Fibroblast of lung (primary cell): ENCODE measurements at regions not wholly inside any gene's neighbourhood (a gene's known extent, or its start where the extent isn't known, plus 50 kb on each side); places are given as distances from the start of the nearest gene placed in this dataset.

Source experiments
- EZH2 ChIP-seq: IDR thresholded peaks from 2 replicates; pipeline ENCODE4 v1.5.1; 2012; ENCODE audit warnings: low read length, control low read depth, mild to moderate bottlenecking; ENCODE audit errors: missing control alignments
- TF ChIP-seq, protein P1 (sequence below), 2 donors: IDR thresholded peaks in 1 of 2; conservative IDR thresholded peaks in 1 of 2; 1 replicate in 1 of 2; 2 replicates in 1 of 2; pipeline ENCODE4 v1.5.1; 2011 to 2012; ENCODE audit warnings: low read length in 2 of 2, control low read depth in 1 of 2, inconsistent platforms in 1 of 2, low read depth in 1 of 2, mild to moderate bottlenecking in 1 of 2

- TF ChIP-seq EZH2, result no peak
- TF ChIP-seq, protein P1, sequence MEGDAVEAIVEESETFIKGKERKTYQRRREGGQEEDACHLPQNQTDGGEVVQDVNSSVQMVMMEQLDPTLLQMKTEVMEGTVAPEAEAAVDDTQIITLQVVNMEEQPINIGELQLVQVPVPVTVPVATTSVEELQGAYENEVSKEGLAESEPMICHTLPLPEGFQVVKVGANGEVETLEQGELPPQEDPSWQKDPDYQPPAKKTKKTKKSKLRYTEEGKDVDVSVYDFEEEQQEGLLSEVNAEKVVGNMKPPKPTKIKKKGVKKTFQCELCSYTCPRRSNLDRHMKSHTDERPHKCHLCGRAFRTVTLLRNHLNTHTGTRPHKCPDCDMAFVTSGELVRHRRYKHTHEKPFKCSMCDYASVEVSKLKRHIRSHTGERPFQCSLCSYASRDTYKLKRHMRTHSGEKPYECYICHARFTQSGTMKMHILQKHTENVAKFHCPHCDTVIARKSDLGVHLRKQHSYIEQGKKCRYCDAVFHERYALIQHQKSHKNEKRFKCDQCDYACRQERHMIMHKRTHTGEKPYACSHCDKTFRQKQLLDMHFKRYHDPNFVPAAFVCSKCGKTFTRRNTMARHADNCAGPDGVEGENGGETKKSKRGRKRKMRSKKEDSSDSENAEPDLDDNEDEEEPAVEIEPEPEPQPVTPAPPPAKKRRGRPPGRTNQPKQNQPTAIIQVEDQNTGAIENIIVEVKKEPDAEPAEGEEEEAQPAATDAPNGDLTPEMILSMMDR (conservative IDR thresholded peaks at IDR 0.05 in 1 of 2, IDR thresholded peaks at IDR 0.05 in 1 of 2; ENCODE audit: low read depth in 1 of 2, low read length in 2 of 2), result peak in 1 of 2 donors; percentile 11
These were observed 170.2 kb upstream of the PZP start for GRCh38 chr12:9378430-9378835.
